RWPE1 (cell line): ENCODE measurements at regions not wholly inside any gene's neighbourhood (a gene's known extent, or its start where the extent isn't known, plus 50 kb on each side); places are given as distances from the start of the nearest gene placed in this dataset.

Experiments
- CTCF ChIA-PET: fragments of 350-600 bp; sonication (Branson Sonifier 250); formaldehyde crosslinking; extraction: SDS; loops from one replicate; lab custom pipeline; 2021; lab: Yijun Ruan, JAX
- POLR2A ChIA-PET: fragments of 400-600 bp; formaldehyde crosslinking; extraction: SDS; loops from one replicate; lab custom pipeline; 2020; ENCODE audit warnings: antibody characterized with exemption; ENCODE audit not compliant: low non-redundant PET; lab: Yijun Ruan, JAX
- DNase-seq: peaks from one replicate; pipeline ENCODE4 v3.0.0; 2012; ENCODE audit warnings: low spot score
- H3K27ac ChIP-seq: fragments of 450-650 bp; 2 replicates; pipeline ENCODE4 v1.5.1; 2017
- CTCF ChIP-seq: fragments of 450-650 bp; conservative IDR thresholded peaks from 2 replicates; pipeline ENCODE4 v1.5.1; 2017; ENCODE audit warnings: low read depth, mild to moderate bottlenecking

- no peak overlapping the region for H3K27ac ChIP-seq
- no peak for DNase-seq
- CTCF ChIA-PET: no interaction called here
- POLR2A ChIA-PET: no interaction called here
- TF ChIP-seq CTCF: no peak
Observed at GRCh38 chr1:103198076-103198475, 89.8 kb upstream of the COL11A1 start.

- H3K27ac ChIP-seq: no peak overlapping the region
- DNase-seq: no peak
- POLR2A ChIA-PET: no interaction called here
- no peak for TF ChIP-seq CTCF
- CTCF ChIA-PET: no interaction called here
Observed at GRCh38 chr1:103197216-103197615, 88.9 kb upstream of the COL11A1 start.

GRCh38 chr1:103194984-103195383, 86.7 kb upstream of the COL11A1 start:
- TF ChIP-seq CTCF: no peak
- no peak overlapping the region for H3K27ac ChIP-seq
- ChIA-PET POLR2A (no interaction called here), CTCF (no interaction called here)
- no peak for DNase-seq

GRCh38 chr1:103194060-103194459, 85.7 kb upstream of the COL11A1 start:
- ChIA-PET CTCF (no interaction called here), POLR2A (no interaction called here)
- H3K27ac ChIP-seq: no peak overlapping the region
- no peak for TF ChIP-seq CTCF
- no peak for DNase-seq

- CTCF ChIA-PET: no interaction called here
- no peak overlapping the region for H3K27ac ChIP-seq
- POLR2A ChIA-PET: no interaction called here
Observed at GRCh38 chr1:103191327-103191726, 83.0 kb upstream of the COL11A1 start.

GRCh38 chr1:103190766-103191165, 82.4 kb upstream of the COL11A1 start:
- TF ChIP-seq CTCF: no peak
- POLR2A ChIA-PET: no interaction called here
- no peak for DNase-seq
- CTCF ChIA-PET: no interaction called here
- no peak overlapping the region for H3K27ac ChIP-seq

More at GRCh38 chr1:103191327-103191726, 83.0 kb upstream of the COL11A1 start:
- TF ChIP-seq CTCF: no peak
- no peak for DNase-seq

- DNase-seq: no peak
- ChIA-PET CTCF (no interaction called here), POLR2A (no interaction called here)
- TF ChIP-seq CTCF: no peak
- H3K27ac ChIP-seq: no peak overlapping the region
Observed at GRCh38 chr1:103187673-103188072, 79.4 kb upstream of the COL11A1 start.
